ENCODE measurements at regions not wholly inside any gene's neighbourhood (a gene's known extent, or its start where the extent isn't known, plus 50 kb on each side); places are given as distances from the start of the nearest gene placed in this dataset.

- CTCF ChIA-PET, result no interaction called here
- Histone ChIP-seq H3K79me2 (ENCODE audit: insufficient read depth, low read length) (no peaks in the 10 kb centered on the region), H3K4me1 (ENCODE audit: control insufficient read depth in 1 of 2, insufficient read depth in 2 of 2, low read length in 2 of 2) (no peaks in the 10 kb centered on the region), H3K9me2 (ENCODE audit: insufficient read depth) (no peaks in the 10 kb centered on the region), H3K9ac (ENCODE audit: low read length) (no peak overlapping the region), H3K36me3 (ENCODE audit: control insufficient read depth in 1 of 2, insufficient read depth in 2 of 2, low read length in 2 of 2) (no peaks in the 10 kb centered on the region), H3K27ac (ENCODE audit: low read depth, low read length) (no peak overlapping the region), H3K9me3 (ENCODE audit: control insufficient read depth in 1 of 2, insufficient read depth in 1 of 2, low read depth in 1 of 2, low read length in 2 of 2) (no peaks in the 10 kb centered on the region), H3K4me2 (ENCODE audit: low read length) (no peak overlapping the region), H3K27me3 (ENCODE audit: insufficient read depth, low read length) (no peaks in the 10 kb centered on the region), H3K4me3 (replicated peaks in 1 of 2; ENCODE audit: low read depth in 1 of 2, low read length in 2 of 2) (no peak overlapping the region), H4K20me1 (ENCODE audit: insufficient read depth) (no peaks in the 10 kb centered on the region), H2AFZ (ENCODE audit: low read depth, low read length, poor library complexity, severe bottlenecking) (no peak overlapping the region)
- no TSS peak for BruUV-seq (replicated peaks)
- ATAC-seq, result no peak
- intact Hi-C loops (cut with micrococcal nuclease), result no loop called here
- no peak for DNase-seq (ENCODE audit: low read depth, low spot score)
- no peak for TF ChIP-seq TCF7L2 (IDR thresholded peaks at IDR 0.05; ENCODE audit: borderline replicate concordance, extremely low read depth, insufficient read depth, insufficient read length)
- TF ChIP-seq SIN3A (IDR thresholded peaks at IDR 0.05; ENCODE audit: low read depth), result no peak
- TF ChIP-seq FOSL1 (IDR thresholded peaks at IDR 0.05; ENCODE audit: low read depth), result no peak
- no peak for TF ChIP-seq EGR1 (IDR thresholded peaks at IDR 0.05; ENCODE audit: low read depth)
- no peak for TF ChIP-seq CTCF (IDR thresholded peaks at IDR 0.05 in 2 of 3, conservative IDR thresholded peaks at IDR 0.05 in 1 of 3; ENCODE audit: borderline replicate concordance in 1 of 3, insufficient read depth in 1 of 3, low read depth in 2 of 3, low read length in 2 of 3)
- TF ChIP-seq ELF1 (IDR thresholded peaks at IDR 0.05; ENCODE audit: borderline replicate concordance, low read depth), result no peak
- TF ChIP-seq, protein P1, sequence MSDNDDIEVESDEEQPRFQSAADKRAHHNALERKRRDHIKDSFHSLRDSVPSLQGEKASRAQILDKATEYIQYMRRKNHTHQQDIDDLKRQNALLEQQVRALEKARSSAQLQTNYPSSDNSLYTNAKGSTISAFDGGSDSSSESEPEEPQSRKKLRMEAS (IDR thresholded peaks at IDR 0.05), result no peak
- TF ChIP-seq CEBPB (IDR thresholded peaks at IDR 0.05; ENCODE audit: low read depth), result no peak
- TF ChIP-seq CBX3 (IDR thresholded peaks at IDR 0.05; ENCODE audit: low read depth), result no peak
- no peak for TF ChIP-seq ZNF274 (IDR thresholded peaks at IDR 0.05; ENCODE audit: low read depth, low read length)
- TF ChIP-seq SRF (IDR thresholded peaks at IDR 0.05; ENCODE audit: low read depth), result no peak
- TF ChIP-seq, protein P2, sequence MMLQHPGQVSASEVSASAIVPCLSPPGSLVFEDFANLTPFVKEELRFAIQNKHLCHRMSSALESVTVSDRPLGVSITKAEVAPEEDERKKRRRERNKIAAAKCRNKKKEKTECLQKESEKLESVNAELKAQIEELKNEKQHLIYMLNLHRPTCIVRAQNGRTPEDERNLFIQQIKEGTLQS (IDR thresholded peaks at IDR 0.05), result no peak
- TF ChIP-seq EZH2 (IDR thresholded peaks at IDR 0.05), result no peak
- no peak for TF ChIP-seq POLR2AphosphoS5 (IDR thresholded peaks at IDR 0.05; ENCODE audit: low read depth, low read length)
- RAD21 ChIA-PET (ENCODE audit: low non-redundant PET in 1 of 2, low total read pairs in 2 of 2, uncharacterized antibody in 2 of 2, unreplicated experiment in 2 of 2), result no interaction called here
- POLR2A ChIA-PET, result no interaction called here
Measured at GRCh38 chr1:29629814-29630516, 393.6 kb downstream of the PTPRU start.

Data from HCT116 (cell line).